HG02943 (cell line): ENCODE measurements at regions not wholly inside any gene's neighbourhood (a gene's known extent, or its start where the extent isn't known, plus 50 kb on each side); places are given as distances from the start of the nearest gene placed in this dataset.
A peak's percentile ranks its signal among the peaks of the same experiment; 100 is the strongest.
"Not testable (repeated sequence)": the region's sequence is repeated elsewhere in the genome, so short reads cannot be mapped to it uniquely, and the experiment has no call there.

Experiments used
- ATAC-seq: cut with Tn5 transposase; IDR thresholded peaks from one replicate; pipeline ENCODE4 v1.9.1; 2021; ENCODE audit warnings: mild to moderate bottlenecking, low read depth, moderate library complexity; ENCODE audit not compliant: unreplicated experiment

GRCh38 chr6:84582997-84583396 lies 181.4 kb downstream of the TBX18 start:
- ATAC-seq: no peak

- ATAC-seq: no peak
Measured at GRCh38 chr6:84581494-84582259, 182.7 kb downstream of the TBX18 start.

GRCh38 chr6:84579404-84579803 lies 185.0 kb downstream of the TBX18 start:
- ATAC-seq: no peak

GRCh38 chr6:84576029-84576428 lies 188.4 kb downstream of the TBX18 start:
- no peak for ATAC-seq

- peak; percentile 94 for ATAC-seq
Measured at GRCh38 chr6:84575264-84575663, 189.1 kb downstream of the TBX18 start.

- ATAC-seq: no peak
Measured at GRCh38 chr6:84569882-84570281, 194.5 kb downstream of the TBX18 start.

GRCh38 chr6:84568971-84569370 lies 195.4 kb downstream of the TBX18 start:
- ATAC-seq: no peak

GRCh38 chr6:84565718-84566117 lies 198.7 kb downstream of the TBX18 start:
- not testable (repeated sequence) for ATAC-seq

- ATAC-seq: no peak
Measured at GRCh38 chr6:84560436-84561390, 203.7 kb downstream of the TBX18 start.

- ATAC-seq: no peak
Measured at GRCh38 chr6:84556541-84557335, 207.7 kb downstream of the TBX18 start.

GRCh38 chr6:84554706-84555105 lies 209.7 kb downstream of the TBX18 start:
- ATAC-seq: no peak

GRCh38 chr6:84554074-84554473 lies 210.3 kb downstream of the TBX18 start:
- no peak for ATAC-seq

GRCh38 chr6:84553527-84553926 lies 210.9 kb downstream of the TBX18 start:
- ATAC-seq: no peak

- no peak for ATAC-seq
Measured at GRCh38 chr6:84551797-84552196, 212.6 kb downstream of the TBX18 start.

GRCh38 chr6:84549917-84550316 lies 214.5 kb downstream of the TBX18 start:
- no peak for ATAC-seq

GRCh38 chr6:84547341-84547801 lies 217.0 kb downstream of the TBX18 start:
- no peak for ATAC-seq

GRCh38 chr6:84546427-84546914 lies 217.9 kb downstream of the TBX18 start:
- no peak for ATAC-seq

- no peak for ATAC-seq
Measured at GRCh38 chr6:84539122-84539856, 225.1 kb downstream of the TBX18 start.

- no peak for ATAC-seq
Measured at GRCh38 chr6:84536885-84537638, 227.3 kb downstream of the TBX18 start.
